ENCODE measurements at regions not wholly inside any gene's neighbourhood (a gene's known extent, or its start where the extent isn't known, plus 50 kb on each side); places are given as distances from the start of the nearest gene placed in this dataset.

GRCh38 chr18:22674272-22674671 lies 256.6 kb upstream of the CTAGE1 start:
- Histone ChIP-seq H3K36me3 (no peaks in the 10 kb centered on the region), H3K27ac (replicated peaks in 1 of 4) (no peak overlapping the region), H3K4me1 (peaks cover 0 to 33% (median 23%) of the 10 kb centered on the region in 4 donors), H3K9me3 (peaks cover 0 to 7% (median 2%) of the 10 kb centered on the region in 4 donors), H3K27me3 (no peaks in the 10 kb centered on the region), H3K4me3 (no peak overlapping the region)
- no peak for TF ChIP-seq CTCF (IDR thresholded peaks at IDR 0.05)
- TF ChIP-seq EP300 (IDR thresholded peaks at IDR 0.05) = no peak
- TF ChIP-seq POLR2AphosphoS5 (IDR thresholded peaks at IDR 0.05) = no peak
- no peak for TF ChIP-seq POLR2A (IDR thresholded peaks at IDR 0.05; ENCODE audit: low read depth)
- WGBS = 68% methylated on average over 3 of the region's 3 CpGs
- no peak for DNase-seq (ENCODE audit: extremely low spot score)
- intact Hi-C loops (cut with DNase I) = no loop called here

GRCh38 chr18:22675006-22675405 lies 257.3 kb upstream of the CTAGE1 start:
- intact Hi-C loops (cut with DNase I) = no loop called here
- Histone ChIP-seq H3K27me3 (no peaks in the 10 kb centered on the region), H3K27ac (replicated peaks in 1 of 4) (no peak overlapping the region), H3K4me3 (no peak overlapping the region), H3K9me3 (peaks cover 0 to 7% (median 2%) of the 10 kb centered on the region in 4 donors), H3K4me1 (peaks cover 0 to 33% (median 23%) of the 10 kb centered on the region in 4 donors), H3K36me3 (no peaks in the 10 kb centered on the region)
- DNase-seq (ENCODE audit: extremely low spot score) = no peak
- TF ChIP-seq POLR2AphosphoS5 (IDR thresholded peaks at IDR 0.05) (no peak), EP300 (IDR thresholded peaks at IDR 0.05) (no peak), CTCF (IDR thresholded peaks at IDR 0.05) (no peak), POLR2A (IDR thresholded peaks at IDR 0.05; ENCODE audit: low read depth) (no peak)

- H3K27ac ChIP-seq (replicated peaks in 1 of 4) = no peak overlapping the region
- DNase-seq (ENCODE audit: extremely low spot score) = no peak
- peaks cover 0 to 7% (median 2%) of the 10 kb centered on the region in 4 donors for H3K9me3 ChIP-seq
- H3K27me3 ChIP-seq = no peaks in the 10 kb centered on the region
- H3K36me3 ChIP-seq = no peaks in the 10 kb centered on the region
- no peak overlapping the region for H3K4me3 ChIP-seq
- H3K4me1 ChIP-seq = peaks cover 0 to 24% (median 17%) of the 10 kb centered on the region in 4 donors
- intact Hi-C loops (cut with DNase I) = no loop called here
- TF ChIP-seq EP300 (IDR thresholded peaks at IDR 0.05) (no peak), POLR2A (IDR thresholded peaks at IDR 0.05; ENCODE audit: low read depth) (no peak), POLR2AphosphoS5 (IDR thresholded peaks at IDR 0.05) (no peak), CTCF (IDR thresholded peaks at IDR 0.05) (no peak)
- WGBS = 67% methylated on average over 2 of the region's 2 CpGs
Measured at GRCh38 chr18:22676423-22676822, 256.7 kb upstream of the RBBP8 start.

- H3K27ac ChIP-seq (replicated peaks in 1 of 4) = no peak overlapping the region
- 93% methylated on average over 1 of the region's 1 CpG for WGBS
- no peaks in the 10 kb centered on the region for H3K36me3 ChIP-seq
- no peaks in the 10 kb centered on the region for H3K27me3 ChIP-seq
- no peak overlapping the region for H3K4me3 ChIP-seq
- DNase-seq (ENCODE audit: extremely low spot score) = no peak
- H3K9me3 ChIP-seq = peaks cover 0 to 7% (median 2%) of the 10 kb centered on the region in 4 donors
- intact Hi-C loops (cut with DNase I) = no loop called here
- TF ChIP-seq POLR2AphosphoS5 (IDR thresholded peaks at IDR 0.05) = no peak
- H3K4me1 ChIP-seq = peaks cover 14 to 44% (median 38%) of the 10 kb centered on the region in 4 donors
Measured at GRCh38 chr18:22678486-22678885, 254.6 kb upstream of the RBBP8 start.

- Histone ChIP-seq H3K4me1 (peaks cover 14 to 41% (median 34%) of the 10 kb centered on the region in 4 donors), H3K27me3 (no peaks in the 10 kb centered on the region), H3K4me3 (no peak overlapping the region), H3K27ac (replicated peaks in 1 of 4) (no peak overlapping the region), H3K36me3 (no peaks in the 10 kb centered on the region), H3K9me3 (no peaks in the 10 kb centered on the region)
- TF ChIP-seq EP300 (IDR thresholded peaks at IDR 0.05) = no peak
- no peak for TF ChIP-seq POLR2A (IDR thresholded peaks at IDR 0.05; ENCODE audit: low read depth)
- no peak for TF ChIP-seq POLR2AphosphoS5 (IDR thresholded peaks at IDR 0.05)
- TF ChIP-seq CTCF (IDR thresholded peaks at IDR 0.05) = no peak
- intact Hi-C loops (cut with DNase I) = loop anchor here (10.0 kb wide), 1 partner anchor 116 kb away; no protein-coding TSS in a partner anchor
- DNase-seq (ENCODE audit: extremely low spot score) = no peak
Measured at GRCh38 chr18:22680944-22681343, 252.2 kb upstream of the RBBP8 start.
